GM12878 (cell line): ENCODE measurements at regions not wholly inside any gene's neighbourhood (a gene's known extent, or its start where the extent isn't known, plus 50 kb on each side); places are given as distances from the start of the nearest gene placed in this dataset.

Experiments
- ATAC-seq: fragments of 200-7000 bp; cut with Tn5 transposase; 3 replicates; pipeline ENCODE4 v1.9.1; 2020; ENCODE audit warnings: mild to moderate bottlenecking, moderate library complexity
- BruUV-seq: library from RNA; stranded (reverse); fragments of 400-500 nt; replicated peaks from 2 replicates; lab custom pipeline; 2021; lab: Mats Ljungman, UMichigan
- CTCF ChIA-PET: fragments of 300-600 bp; sonication (Branson Sonifier 250); formaldehyde crosslinking; extraction: SDS; loops from one replicate; lab custom pipeline; 2021; ENCODE audit warnings: inconsistent platforms; lab: Yijun Ruan, JAX
- POLR2A ChIA-PET: fragments of 350-600 bp; formaldehyde crosslinking; extraction: SDS; loops from one replicate; lab custom pipeline; 2021; ENCODE audit warnings: inconsistent platforms; lab: Charles Lee
- RAD21 ChIA-PET: fragments of 300-600 bp; sonication (Branson Sonifier 250); formaldehyde crosslinking; loops from one replicate; lab custom pipeline; 2023; ENCODE audit warnings: antibody characterized with exemption; ENCODE audit not compliant: unreplicated experiment; lab: Charles Lee
- SMC1A ChIA-PET: fragments of 300-600 bp; sonication (Branson Sonifier 250); formaldehyde crosslinking; loops from one replicate; lab custom pipeline; 2023; ENCODE audit not compliant: unreplicated experiment, uncharacterized antibody; lab: Charles Lee
- DNase-seq: peaks from one replicate; pipeline ENCODE4 v3.0.0-alpha.2; 2011; ENCODE audit warnings: low read depth, low spot score
- FAIRE-seq: peaks from 3 replicates; lab custom pipeline; 2011; peaks lifted over from hg19 to GRCh38; lab: Jason Lieb, UNC
- H2AFZ ChIP-seq: 2 replicates; pipeline ENCODE4 v1.6.0; 2011; ENCODE audit warnings: low read depth, low read length, control low read depth; ENCODE audit not compliant: control insufficient read depth
- H3K27ac ChIP-seq: 2 replicates; pipeline ENCODE4 v1.5.1; 2011; ENCODE audit warnings: control low read depth; ENCODE audit not compliant: control insufficient read depth, insufficient read depth
- H3K27me3 ChIP-seq, 2 experiments: replicated peaks in 1 of 2; 2 replicates each; pipeline versions ENCODE4 v1.6.0 to v1.6.1; 2011; ENCODE audit warnings: low read length in 1 of 2; ENCODE audit not compliant: control insufficient read depth in 2 of 2, insufficient read depth in 2 of 2
- H3K36me3 ChIP-seq, 2 experiments: 2 replicates each; pipeline ENCODE4 v1.5.1; 2011; ENCODE audit warnings: low read length in 1 of 2; ENCODE audit not compliant: control insufficient read depth in 2 of 2, insufficient read depth in 2 of 2
- H3K4me1 ChIP-seq: 2 replicates; pipeline ENCODE4 v1.6.1; 2011; ENCODE audit warnings: mild to moderate bottlenecking, low read length, moderate library complexity, mixed read lengths; ENCODE audit not compliant: control insufficient read depth, insufficient read depth
- H3K4me2 ChIP-seq: 2 replicates; pipeline ENCODE4 v1.6.0; 2011; ENCODE audit warnings: control low read depth; ENCODE audit not compliant: control insufficient read depth, insufficient read depth
- H3K4me3 ChIP-seq: fragments of 200-600 bp; sonication (generic); 2 replicates; pipeline ENCODE4 v1.5.1; 2016
- H3K79me2 ChIP-seq: 2 replicates; pipeline ENCODE4 v1.6.0; 2011; ENCODE audit warnings: low read length; ENCODE audit not compliant: control insufficient read depth, insufficient read depth
- H3K9ac ChIP-seq: 2 replicates; pipeline ENCODE4 v1.8.0; 2011; ENCODE audit warnings: low read length, control low read depth, mixed read lengths; ENCODE audit not compliant: control insufficient read depth, insufficient read depth
- H3K9me3 ChIP-seq: replicated peaks from 3 replicates; pipeline ENCODE4 v1.5.1; 2011; ENCODE audit warnings: mild to moderate bottlenecking, low read length; ENCODE audit not compliant: control insufficient read depth, insufficient read depth
- H4K20me1 ChIP-seq: 2 replicates; pipeline ENCODE4 v1.6.0; 2011; ENCODE audit not compliant: control insufficient read depth, insufficient read depth
- CBFB ChIP-seq: IDR thresholded peaks from 2 replicates; pipeline ENCODE4 v1.6.1; 2016; ENCODE audit warnings: antibody characterized with exemption, low read depth
- CHD1 ChIP-seq: IDR thresholded peaks from 2 replicates; pipeline ENCODE4 v1.6.1; 2012; ENCODE audit warnings: low read depth, low read length, improper control_type of control experiment
- FOXK2 ChIP-seq: fragments of 450-650 bp; IDR thresholded peaks from 2 replicates; pipeline ENCODE4 v1.6.1; 2017; ENCODE audit warnings: mild to moderate bottlenecking, moderate library complexity
- IKZF1 ChIP-seq: fragments of 450-650 bp; conservative IDR thresholded peaks from 2 replicates; pipeline ENCODE4 v1.6.1; 2017; ENCODE audit warnings: antibody characterized with exemption, mild to moderate bottlenecking
- LARP7 ChIP-seq: fragments of 450-650 bp; IDR thresholded peaks from 2 replicates; pipeline ENCODE4 v1.6.1; 2017; ENCODE audit warnings: mild to moderate bottlenecking
- MEF2A ChIP-seq: IDR thresholded peaks from 2 replicates; pipeline ENCODE4 v1.6.1; 2011; ENCODE audit warnings: low read depth, mild to moderate bottlenecking, low read length, moderate library complexity; ENCODE audit not compliant: insufficient read depth
- MTA2 ChIP-seq: fragments of 450-650 bp; IDR thresholded peaks from 2 replicates; pipeline ENCODE4 v1.6.1; 2016; ENCODE audit warnings: low read depth, mild to moderate bottlenecking, moderate library complexity
- NR2F1 ChIP-seq: fragments of 450-650 bp; conservative IDR thresholded peaks from 2 replicates; pipeline ENCODE4 v1.6.1; 2017; ENCODE audit warnings: mild to moderate bottlenecking
- NRF1 ChIP-seq: conservative IDR thresholded peaks from 2 replicates; pipeline ENCODE4 v1.6.1; 2011; ENCODE audit warnings: mild to moderate bottlenecking, low read depth, low read length, improper control_type of control experiment
- PAX8 ChIP-seq: fragments of 450-650 bp; IDR thresholded peaks from 2 replicates; pipeline ENCODE4 v1.6.1; 2017; ENCODE audit warnings: mild to moderate bottlenecking, moderate library complexity
- PML ChIP-seq: IDR thresholded peaks from 2 replicates; pipeline ENCODE4 v1.6.1; 2012; ENCODE audit warnings: low read length, inconsistent platforms
- POLR2AphosphoS2 ChIP-seq: IDR thresholded peaks from 2 replicates; pipeline ENCODE4 v1.6.1; 2011; ENCODE audit warnings: low read depth, mild to moderate bottlenecking, low read length, improper control_type of control experiment, moderate library complexity
- PRDM15 ChIP-seq: fragments of 450-650 bp; formaldehyde crosslinking; IDR thresholded peaks from 2 replicates; pipeline ENCODE4 v1.4.0; 2020; ENCODE audit warnings: mild to moderate bottlenecking, moderate library complexity
- SIX5 ChIP-seq: IDR thresholded peaks from 2 replicates; pipeline ENCODE4 v1.6.1; 2011; ENCODE audit warnings: mild to moderate bottlenecking, low read depth, low read length, moderate library complexity; ENCODE audit not compliant: severe bottlenecking
- SMAD5 ChIP-seq: IDR thresholded peaks from 2 replicates; pipeline ENCODE4 v1.6.1; 2016; ENCODE audit warnings: antibody characterized with exemption, low read depth
- SMC3 ChIP-seq: IDR thresholded peaks from 2 replicates; pipeline ENCODE4 v1.6.1; 2011; ENCODE audit warnings: low read length, improper control_type of control experiment, borderline replicate concordance
- TBL1XR1 ChIP-seq: IDR thresholded peaks from 2 replicates; pipeline ENCODE4 v1.6.1; 2012; ENCODE audit warnings: low read depth, low read length, improper control_type of control experiment
- in situ Hi-C: fragments of 300-500 bp; cut with MboI; formaldehyde crosslinking; loops from 9 replicates; pipeline ENCODE4 v1.14.3; 2018; ENCODE audit warnings: mixed read lengths
- intact Hi-C: fragments of 100-400 bp; cut with micrococcal nuclease; formaldehyde crosslinking; loops from one replicate; pipeline ENCODE4 v1.14.2; 2022; ENCODE audit not compliant: unreplicated experiment

GRCh38 chr9:26013199-26013598, 335.0 kb upstream of the TUSC1 start:
- Histone ChIP-seq H3K4me1 (no peaks in the 10 kb centered on the region), H3K36me3 (no peaks in the 10 kb centered on the region), H2AFZ (no peak overlapping the region), H3K27me3 (no peaks in the 10 kb centered on the region), H3K27ac (no peak overlapping the region), H3K4me2 (no peak overlapping the region), H3K9ac (no peak overlapping the region), H3K9me3 (no peaks in the 10 kb centered on the region), H3K79me2 (no peaks in the 10 kb centered on the region), H4K20me1 (no peaks in the 10 kb centered on the region), H3K4me3 (no peak overlapping the region)
- ChIA-PET SMC1A (no interaction called here), RAD21 (no interaction called here), POLR2A (no interaction called here), CTCF (no interaction called here)
- TF ChIP-seq MEF2A (no peak), PML (no peak), FOXK2 (no peak), SMAD5 (no peak), NRF1 (no peak), LARP7 (no peak), TBL1XR1 (no peak), NR2F1 (no peak), MTA2 (no peak), CBFB (no peak), SMC3 (no peak), POLR2AphosphoS2 (no peak), PRDM15 (no peak), IKZF1 (no peak), SIX5 (no peak), CHD1 (no peak), PAX8 (no peak)
- no TSS peak for BruUV-seq
- intact Hi-C loops, result no loop called here
- in situ Hi-C loops, result no loop called here
- ATAC-seq (no peak), FAIRE-seq (no peak), DNase-seq (no peak)
